ENCODE measurements at regions not wholly inside any gene's neighbourhood (a gene's known extent, or its start where the extent isn't known, plus 50 kb on each side); places are given as distances from the start of the nearest gene placed in this dataset.

DNA sequence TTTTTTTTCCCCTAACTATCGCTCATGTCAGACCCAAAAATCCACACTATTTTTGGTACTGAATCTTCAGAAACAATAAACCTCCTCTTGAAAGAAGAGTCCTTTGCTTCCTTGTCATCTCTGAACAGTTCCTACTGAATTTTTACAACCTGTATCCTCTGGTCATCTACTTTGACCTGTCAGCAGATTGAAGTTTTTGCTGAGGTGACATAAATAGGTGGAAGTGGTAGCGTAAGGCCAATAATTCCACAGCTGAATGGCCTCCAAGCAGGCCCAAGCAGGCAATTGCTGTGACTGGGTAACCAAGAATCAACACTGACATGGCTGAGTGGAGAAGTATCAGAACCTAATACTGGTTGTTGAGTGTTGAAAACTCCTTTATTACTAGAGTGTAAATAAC, 117.4 kb upstream of the MAGI2 start:
- TF ChIP-seq, protein P1, sequence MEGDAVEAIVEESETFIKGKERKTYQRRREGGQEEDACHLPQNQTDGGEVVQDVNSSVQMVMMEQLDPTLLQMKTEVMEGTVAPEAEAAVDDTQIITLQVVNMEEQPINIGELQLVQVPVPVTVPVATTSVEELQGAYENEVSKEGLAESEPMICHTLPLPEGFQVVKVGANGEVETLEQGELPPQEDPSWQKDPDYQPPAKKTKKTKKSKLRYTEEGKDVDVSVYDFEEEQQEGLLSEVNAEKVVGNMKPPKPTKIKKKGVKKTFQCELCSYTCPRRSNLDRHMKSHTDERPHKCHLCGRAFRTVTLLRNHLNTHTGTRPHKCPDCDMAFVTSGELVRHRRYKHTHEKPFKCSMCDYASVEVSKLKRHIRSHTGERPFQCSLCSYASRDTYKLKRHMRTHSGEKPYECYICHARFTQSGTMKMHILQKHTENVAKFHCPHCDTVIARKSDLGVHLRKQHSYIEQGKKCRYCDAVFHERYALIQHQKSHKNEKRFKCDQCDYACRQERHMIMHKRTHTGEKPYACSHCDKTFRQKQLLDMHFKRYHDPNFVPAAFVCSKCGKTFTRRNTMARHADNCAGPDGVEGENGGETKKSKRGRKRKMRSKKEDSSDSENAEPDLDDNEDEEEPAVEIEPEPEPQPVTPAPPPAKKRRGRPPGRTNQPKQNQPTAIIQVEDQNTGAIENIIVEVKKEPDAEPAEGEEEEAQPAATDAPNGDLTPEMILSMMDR (IDR thresholded peaks at IDR 0.05; ENCODE audit: extremely low read depth in 1 of 2, insufficient read depth in 1 of 2, low read depth in 1 of 2, low read length in 2 of 2) = no peak
- TF ChIP-seq POLR2A (IDR thresholded peaks at IDR 0.05; ENCODE audit: low read depth, low read length) = no peak
- no peak for TF ChIP-seq EZH2 (IDR thresholded peaks at IDR 0.05; ENCODE audit: borderline replicate concordance, low read depth, low read length, severe bottlenecking)
- no peak for TF ChIP-seq POLR2AphosphoS5 (IDR thresholded peaks at IDR 0.05; ENCODE audit: insufficient read depth, low read depth, low read length)
- TF ChIP-seq, protein P2, sequence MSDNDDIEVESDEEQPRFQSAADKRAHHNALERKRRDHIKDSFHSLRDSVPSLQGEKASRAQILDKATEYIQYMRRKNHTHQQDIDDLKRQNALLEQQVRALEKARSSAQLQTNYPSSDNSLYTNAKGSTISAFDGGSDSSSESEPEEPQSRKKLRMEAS (IDR thresholded peaks at IDR 0.05; ENCODE audit: insufficient read depth, insufficient read length) = no peak
- no peak for TF ChIP-seq JUN (IDR thresholded peaks at IDR 0.05; ENCODE audit: borderline replicate concordance, insufficient read depth, insufficient read length, low read depth)
- no peak for TF ChIP-seq MYC (IDR thresholded peaks at IDR 0.05; ENCODE audit: low read depth, low read length)
- no peak for TF ChIP-seq FOS (IDR thresholded peaks at IDR 0.05; ENCODE audit: borderline replicate concordance, insufficient read depth, low read length)

Measured in endothelial cell of umbilical vein (primary cell).